ENCODE measurements at regions not wholly inside any gene's neighbourhood (a gene's known extent, or its start where the extent isn't known, plus 50 kb on each side); places are given as distances from the start of the nearest gene placed in this dataset.

DNA sequence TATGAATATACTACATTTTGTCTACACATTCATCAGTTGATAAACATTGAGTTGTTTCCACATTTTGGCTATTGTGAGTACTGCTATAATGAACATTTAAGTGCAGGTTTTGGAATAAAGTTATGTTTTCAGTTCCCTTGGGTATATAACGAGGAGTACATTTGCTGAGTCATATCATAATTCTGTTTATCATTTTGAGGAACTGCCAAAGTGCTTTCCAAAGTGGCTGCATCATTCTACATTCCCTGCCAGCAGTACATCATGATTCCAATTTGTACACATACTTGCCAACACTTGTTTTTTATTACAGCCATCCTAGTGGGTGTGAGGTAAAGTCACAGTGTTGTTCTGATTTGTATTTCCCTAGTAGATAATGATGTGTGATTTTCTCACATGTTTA, 1458.6 kb upstream of the TENM4 start:
- H3K27me3 Mint-ChIP-seq, result peaks cover 2% of the 10 kb centered on the region
- no peak overlapping the region for H3K4me3 Mint-ChIP-seq

GRCh38 chr11:80898910-80899309, 1458.1 kb upstream of the TENM4 start:
- Mint-ChIP-seq H3K4me1 (peaks cover 0 to 13% (median 4%) of the 10 kb centered on the region in 3 donors), H3K27me3 (peaks cover 2% of the 10 kb centered on the region), H3K9me3 (peaks cover 0 to 3% (median 2%) of the 10 kb centered on the region in 3 donors), H3K36me3 (no peaks in the 10 kb centered on the region), H3K27ac (no peak overlapping the region), H3K4me3 (no peak overlapping the region)

More for the DNA sequence above, 1458.6 kb upstream of the TENM4 start:
- Mint-ChIP-seq H3K27ac (no peak overlapping the region), H3K36me3 (no peaks in the 10 kb centered on the region), H3K4me1 (peaks cover 0 to 13% (median 4%) of the 10 kb centered on the region in 3 donors), H3K9me3 (peaks cover 0 to 3% (median 2%) of the 10 kb centered on the region in 3 donors)

DNA sequence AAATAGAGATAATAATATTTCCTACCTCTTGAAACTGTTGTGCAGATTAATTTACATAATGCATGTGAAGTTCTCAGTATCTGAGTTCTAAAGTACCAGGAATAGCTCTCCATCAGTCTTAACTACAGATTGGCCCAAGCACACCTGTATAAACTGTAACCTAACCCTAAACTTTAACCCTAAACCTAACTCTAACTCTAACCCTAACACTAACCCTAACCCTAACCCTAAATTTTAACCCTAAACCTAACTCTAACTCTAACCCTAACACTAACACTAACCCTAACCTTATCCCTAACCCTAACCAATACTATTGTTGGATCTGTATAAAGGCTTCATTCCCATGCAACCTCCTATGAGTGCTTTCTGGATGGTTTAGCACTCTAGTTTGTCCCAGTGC, 1445.9 kb upstream of the TENM4 start:
- Mint-ChIP-seq H3K4me1 (no peaks in the 10 kb centered on the region), H3K27me3 (no peaks in the 10 kb centered on the region), H3K27ac (no peak overlapping the region), H3K4me3 (no peak overlapping the region), H3K36me3 (no peaks in the 10 kb centered on the region), H3K9me3 (peaks cover 0 to 4% (median 0%) of the 10 kb centered on the region in 3 donors)

- no peaks in the 10 kb centered on the region for H3K9me3 Mint-ChIP-seq
- no peak overlapping the region for H3K4me3 Mint-ChIP-seq
- H3K4me1 Mint-ChIP-seq, result no peaks in the 10 kb centered on the region
- H3K27me3 Mint-ChIP-seq, result no peaks in the 10 kb centered on the region
- no peaks in the 10 kb centered on the region for H3K36me3 Mint-ChIP-seq
- H3K27ac Mint-ChIP-seq, result no peak overlapping the region
Measured at GRCh38 chr11:80873310-80873999, 1432.6 kb upstream of the TENM4 start.

DNA sequence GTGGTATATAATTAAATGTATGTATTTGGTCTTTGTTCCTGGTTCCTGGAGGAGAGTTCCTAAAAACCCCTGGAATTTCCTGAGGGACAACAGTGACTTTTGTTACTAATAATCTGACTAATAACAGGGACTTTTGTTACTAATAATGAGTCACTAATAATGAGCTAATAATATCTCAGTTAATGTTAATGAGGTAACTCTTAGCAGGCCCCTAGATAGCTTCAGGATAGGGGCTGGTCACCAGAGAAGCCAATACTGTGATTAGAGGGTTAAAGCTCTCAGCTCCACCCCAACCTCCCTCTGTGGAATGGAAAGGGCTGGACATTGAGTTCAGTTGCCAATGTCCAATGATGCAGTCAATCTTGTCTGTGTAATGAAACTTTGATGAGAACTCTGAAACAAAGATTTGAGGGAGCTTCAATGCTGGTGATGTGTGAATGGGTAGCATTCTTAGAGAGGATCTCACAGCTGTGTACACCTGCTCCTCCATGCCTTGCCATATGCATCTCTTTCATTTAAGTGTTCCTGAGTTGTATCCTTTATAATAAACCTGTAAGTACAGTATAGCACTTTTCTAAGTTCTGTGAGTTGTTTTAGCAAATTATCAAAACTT, 1431.4 kb upstream of the TENM4 start:
- Mint-ChIP-seq H3K4me3 (no peak overlapping the region), H3K9me3 (no peaks in the 10 kb centered on the region), H3K4me1 (no peaks in the 10 kb centered on the region), H3K36me3 (no peaks in the 10 kb centered on the region), H3K27ac (no peak overlapping the region), H3K27me3 (no peaks in the 10 kb centered on the region)

DNA sequence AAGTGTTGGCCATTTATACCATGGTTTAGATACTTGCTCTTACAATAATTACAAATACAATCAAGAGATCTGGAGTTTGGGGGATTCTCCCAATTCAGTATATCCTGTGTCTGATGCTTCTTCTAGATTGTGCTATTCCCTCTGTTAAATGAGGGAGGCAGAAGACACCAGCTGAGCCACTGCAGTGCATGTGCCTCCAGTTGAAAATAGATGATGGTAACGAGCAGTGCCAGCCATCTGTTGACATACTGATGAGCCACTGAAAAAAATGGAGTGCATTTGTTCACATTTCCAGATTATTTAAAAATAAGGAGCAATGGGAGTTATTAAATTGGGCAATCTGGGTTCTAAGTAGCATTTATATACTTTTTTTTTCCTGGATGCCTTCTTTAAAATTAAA, 1428.0 kb upstream of the TENM4 start:
- Mint-ChIP-seq H3K27me3 (no peaks in the 10 kb centered on the region), H3K27ac (no peak overlapping the region)

DNA sequence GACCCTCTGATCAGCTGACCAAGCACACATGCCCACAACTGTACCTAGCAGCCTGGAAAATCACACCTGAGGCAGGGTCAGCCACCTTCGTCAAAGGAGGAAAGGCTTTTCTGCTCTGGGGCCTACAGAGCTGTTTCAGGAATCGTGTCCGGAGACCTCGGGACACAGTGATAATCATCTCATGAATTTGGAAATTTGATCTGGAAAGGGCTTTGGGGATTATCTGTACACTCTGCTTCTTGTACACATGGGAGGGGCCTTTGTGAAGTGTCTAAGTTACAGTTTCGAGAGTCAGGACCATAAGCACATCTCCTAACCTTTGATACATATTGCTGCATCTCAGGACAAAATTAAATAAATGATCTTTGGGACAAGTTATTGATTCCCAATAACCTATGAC, 1421.2 kb upstream of the TENM4 start:
- peaks cover 0 to 3% (median 0%) of the 10 kb centered on the region in 3 donors for H3K4me1 Mint-ChIP-seq
- H3K9me3 Mint-ChIP-seq, result peaks cover 0 to 2% (median 0%) of the 10 kb centered on the region in 3 donors
- H3K27me3 Mint-ChIP-seq, result no peaks in the 10 kb centered on the region
- no peak overlapping the region for H3K4me3 Mint-ChIP-seq
- peaks cover 2% of the 10 kb centered on the region for H3K36me3 Mint-ChIP-seq
- no peak overlapping the region for H3K27ac Mint-ChIP-seq

More for the DNA sequence above, 1428.0 kb upstream of the TENM4 start:
- Mint-ChIP-seq H3K4me3 (no peak overlapping the region), H3K9me3 (peaks cover 0 to 2% (median 0%) of the 10 kb centered on the region in 3 donors), H3K4me1 (no peaks in the 10 kb centered on the region), H3K36me3 (no peaks in the 10 kb centered on the region)

- Mint-ChIP-seq H3K27ac (no peak overlapping the region), H3K36me3 (peaks cover 2% of the 10 kb centered on the region), H3K4me1 (peaks cover 0 to 3% (median 0%) of the 10 kb centered on the region in 3 donors), H3K27me3 (no peaks in the 10 kb centered on the region), H3K4me3 (no peak overlapping the region), H3K9me3 (no peaks in the 10 kb centered on the region)
Measured at GRCh38 chr11:80861193-80861592, 1420.4 kb upstream of the TENM4 start.

DNA sequence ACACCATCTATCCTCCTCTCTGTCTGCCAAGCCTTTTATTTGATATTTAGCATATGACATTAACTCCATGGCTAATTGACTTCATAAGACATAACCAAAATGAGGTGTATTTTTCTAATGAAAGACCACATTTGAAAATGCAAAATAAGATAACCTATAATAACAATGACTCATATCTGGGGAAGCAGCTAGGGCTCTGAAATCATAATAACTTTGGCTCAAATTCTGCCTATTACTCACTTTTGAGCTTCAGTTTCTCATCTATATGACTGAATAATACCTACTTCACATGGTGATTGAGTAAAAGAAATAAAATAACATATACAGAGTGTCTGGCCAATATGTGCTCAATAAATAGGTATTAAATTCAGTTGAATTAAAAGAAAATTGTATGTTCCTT, 1419.8 kb upstream of the TENM4 start:
- no peaks in the 10 kb centered on the region for H3K27me3 Mint-ChIP-seq

DNA sequence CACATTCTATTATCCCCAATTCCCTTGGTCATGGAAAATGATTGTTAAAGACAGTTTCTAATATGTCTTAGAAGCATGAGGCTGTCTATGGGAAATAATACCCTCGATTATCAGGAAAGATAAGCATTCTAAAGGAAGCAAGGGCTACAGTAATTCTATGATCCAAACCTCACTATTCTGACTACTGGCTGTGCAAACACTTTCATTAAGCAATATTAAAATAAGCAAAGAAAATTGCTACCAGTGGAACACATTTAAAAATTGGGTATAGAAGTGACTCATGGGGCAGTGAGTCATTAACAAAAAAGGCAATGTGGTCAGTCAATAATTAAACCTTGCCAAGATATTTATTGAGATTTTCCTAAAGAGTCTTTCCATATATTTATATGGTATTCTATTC, 1415.2 kb upstream of the TENM4 start:
- Mint-ChIP-seq H3K9me3 (peaks cover 0 to 1% (median 0%) of the 10 kb centered on the region in 3 donors), H3K4me3 (no peak overlapping the region), H3K27me3 (no peaks in the 10 kb centered on the region), H3K36me3 (peaks cover 2% of the 10 kb centered on the region), H3K27ac (no peak overlapping the region), H3K4me1 (peaks cover 0 to 3% (median 0%) of the 10 kb centered on the region in 3 donors)

More for the DNA sequence above, 1419.8 kb upstream of the TENM4 start:
- Mint-ChIP-seq H3K9me3 (no peaks in the 10 kb centered on the region), H3K36me3 (peaks cover 2% of the 10 kb centered on the region), H3K4me3 (no peak overlapping the region), H3K27ac (no peak overlapping the region), H3K4me1 (peaks cover 0 to 3% (median 0%) of the 10 kb centered on the region in 3 donors)

DNA sequence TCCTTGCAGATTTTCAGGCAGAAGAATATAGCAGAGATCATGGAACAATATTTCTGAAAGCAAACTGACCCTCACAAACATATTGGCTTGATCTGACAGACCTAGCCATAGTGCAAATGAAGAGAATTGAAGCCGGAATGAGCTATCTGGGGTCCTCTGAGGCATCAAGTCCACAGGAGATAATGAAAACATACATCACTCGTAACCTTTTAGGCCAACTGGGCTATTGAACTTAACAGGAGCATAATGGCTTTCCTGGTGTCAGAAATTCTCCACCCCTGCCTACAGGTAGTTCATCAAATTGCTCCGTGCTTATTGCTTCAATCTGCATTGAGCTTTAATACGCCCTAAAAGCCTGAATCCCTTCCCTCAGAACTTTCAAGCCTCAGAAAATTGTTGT, 1414.6 kb upstream of the TENM4 start:
- no peak overlapping the region for H3K27ac Mint-ChIP-seq
- peaks cover 0 to 3% (median 0%) of the 10 kb centered on the region in 3 donors for H3K4me1 Mint-ChIP-seq
- H3K36me3 Mint-ChIP-seq, result peaks cover 2% of the 10 kb centered on the region
- H3K4me3 Mint-ChIP-seq, result no peak overlapping the region
- H3K9me3 Mint-ChIP-seq, result peaks cover 0 to 3% (median 0%) of the 10 kb centered on the region in 3 donors
- no peaks in the 10 kb centered on the region for H3K27me3 Mint-ChIP-seq

- H3K36me3 Mint-ChIP-seq, result no peaks in the 10 kb centered on the region
- no peaks in the 10 kb centered on the region for H3K4me1 Mint-ChIP-seq
- H3K27ac Mint-ChIP-seq, result no peak overlapping the region
- H3K4me3 Mint-ChIP-seq, result no peak overlapping the region
- H3K27me3 Mint-ChIP-seq, result peaks cover 1% of the 10 kb centered on the region
- H3K9me3 Mint-ChIP-seq, result peaks cover 0 to 4% (median 0%) of the 10 kb centered on the region in 3 donors
Measured at GRCh38 chr11:80849253-80849652, 1408.4 kb upstream of the TENM4 start.

DNA sequence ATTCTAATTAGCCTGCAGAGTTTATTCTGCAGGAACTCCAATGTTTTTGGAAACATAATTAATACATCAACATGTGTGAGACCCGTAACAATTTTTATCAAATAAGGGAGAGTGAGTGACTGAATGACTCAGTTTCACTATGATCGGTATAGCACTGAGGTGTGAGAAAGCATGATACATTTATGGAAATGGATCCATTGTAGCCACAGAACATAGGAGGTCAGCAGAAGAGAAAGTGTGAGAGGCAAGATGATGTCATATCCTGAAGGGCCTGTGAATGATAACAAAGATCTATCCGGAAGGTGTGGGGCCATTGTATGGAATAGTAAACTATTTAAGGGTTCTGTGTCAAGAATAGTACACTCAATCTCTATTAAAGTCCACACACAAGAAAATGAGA, 1406.1 kb upstream of the TENM4 start:
- Mint-ChIP-seq H3K36me3 (no peaks in the 10 kb centered on the region), H3K4me3 (no peak overlapping the region), H3K27me3 (peaks cover 1% of the 10 kb centered on the region), H3K4me1 (no peaks in the 10 kb centered on the region), H3K9me3 (peaks cover 0 to 4% (median 0%) of the 10 kb centered on the region in 3 donors), H3K27ac (no peak overlapping the region)

GRCh38 chr11:80846442-80846841, 1405.6 kb upstream of the TENM4 start:
- no peak overlapping the region for H3K27ac Mint-ChIP-seq
- no peaks in the 10 kb centered on the region for H3K4me1 Mint-ChIP-seq
- H3K4me3 Mint-ChIP-seq, result no peak overlapping the region
- no peaks in the 10 kb centered on the region for H3K36me3 Mint-ChIP-seq
- H3K27me3 Mint-ChIP-seq, result peaks cover 1% of the 10 kb centered on the region
- H3K9me3 Mint-ChIP-seq, result peaks cover 0 to 4% (median 0%) of the 10 kb centered on the region in 3 donors

GRCh38 chr11:80844110-80844819, 1403.4 kb upstream of the TENM4 start:
- no peak overlapping the region for H3K27ac Mint-ChIP-seq
- no peaks in the 10 kb centered on the region for H3K36me3 Mint-ChIP-seq
- peaks cover 0 to 1% (median 0%) of the 10 kb centered on the region in 3 donors for H3K9me3 Mint-ChIP-seq
- H3K4me1 Mint-ChIP-seq, result no peaks in the 10 kb centered on the region
- peaks cover 1% of the 10 kb centered on the region for H3K27me3 Mint-ChIP-seq
- H3K4me3 Mint-ChIP-seq, result no peak overlapping the region

All from IgD-negative memory B cell (primary cell).